ENCODE measurements at regions not wholly inside any gene's neighbourhood (a gene's known extent, or its start where the extent isn't known, plus 50 kb on each side); places are given as distances from the start of the nearest gene placed in this dataset.

GRCh38 chr11:112765337-112765736 is 195.9 kb upstream of the NCAM1 start:
- no peak overlapping the region for H3K4me2 ChIP-seq (ENCODE audit: low read length)
- no CpG with 5 or more reads among the region's 5 CpGs for WGBS (ENCODE audit: extremely low coverage, insufficient coverage, insufficient read length)
- no peak overlapping the region for H3K14ac ChIP-seq (ENCODE audit: low read length)
- H3K27ac ChIP-seq (ENCODE audit: low read depth, low read length): no peak overlapping the region
- no peaks in the 10 kb centered on the region for H3K36me3 ChIP-seq (ENCODE audit: control insufficient read depth in 1 of 2, insufficient read depth in 2 of 2, low read length in 2 of 2)
- H3K9ac ChIP-seq (ENCODE audit: low read length): no peak overlapping the region
- H2BK12ac ChIP-seq (ENCODE audit: low read length): no peak overlapping the region
- peaks cover 0 to 2% of the 10 kb centered on the region in 2 experiments for H3K4me1 ChIP-seq (ENCODE audit: control insufficient read depth in 1 of 2, insufficient read depth in 2 of 2, low read length in 2 of 2)
- no peak overlapping the region for H2BK120ac ChIP-seq (ENCODE audit: insufficient read depth, low read length, poor library complexity)
- H4K91ac ChIP-seq (ENCODE audit: low read depth, low read length): no peak overlapping the region
- no peaks in the 10 kb centered on the region for H3K27me3 ChIP-seq (ENCODE audit: insufficient read depth, low read length)
- H3K18ac ChIP-seq (ENCODE audit: low read length): no peak overlapping the region
- no peaks in the 10 kb centered on the region for H3K79me2 ChIP-seq (ENCODE audit: control insufficient read depth, insufficient read depth, low read length, poor library complexity)
- no peaks in the 10 kb centered on the region for H3K79me1 ChIP-seq (ENCODE audit: low read length)
- no peak overlapping the region for H2AK5ac ChIP-seq (ENCODE audit: low read length)
- H2BK5ac ChIP-seq (ENCODE audit: low read depth, low read length, poor library complexity): no peak overlapping the region
- H4K12ac ChIP-seq (ENCODE audit: low read depth, low read length): no peak overlapping the region
- H4K8ac ChIP-seq (ENCODE audit: low read depth, low read length): no peak overlapping the region
- H3K9me3 ChIP-seq (ENCODE audit: insufficient read depth, low read depth, low read length): peaks cover 2% of the 10 kb centered on the region
- H2AFZ ChIP-seq (ENCODE audit: insufficient read depth, low read length, poor library complexity): no peak overlapping the region
- H3K23ac ChIP-seq (ENCODE audit: low read length): no peak overlapping the region
- no peak overlapping the region for H3K4me3 ChIP-seq (ENCODE audit: low read depth, low read length)
- no peak for DNase-seq
- H3K4ac ChIP-seq (ENCODE audit: low read depth, low read length): no peak overlapping the region

- Histone ChIP-seq H3K4me2 (ENCODE audit: low read length) (no peak overlapping the region), H3K27ac (ENCODE audit: low read depth, low read length) (no peak overlapping the region), H3K36me3 (ENCODE audit: control insufficient read depth in 1 of 2, insufficient read depth in 2 of 2, low read length in 2 of 2) (no peaks in the 10 kb centered on the region), H2BK5ac (ENCODE audit: low read depth, low read length, poor library complexity) (no peak overlapping the region), H3K79me2 (ENCODE audit: control insufficient read depth, insufficient read depth, low read length, poor library complexity) (no peaks in the 10 kb centered on the region), H2BK12ac (ENCODE audit: low read length) (no peak overlapping the region), H2BK120ac (ENCODE audit: insufficient read depth, low read length, poor library complexity) (no peak overlapping the region), H3K9ac (ENCODE audit: low read length) (no peak overlapping the region), H4K8ac (ENCODE audit: low read depth, low read length) (no peak overlapping the region), H4K12ac (ENCODE audit: low read depth, low read length) (no peak overlapping the region), H3K4me1 (ENCODE audit: control insufficient read depth in 1 of 2, insufficient read depth in 2 of 2, low read length in 2 of 2) (no peaks in the 10 kb centered on the region), H3K79me1 (ENCODE audit: low read length) (no peaks in the 10 kb centered on the region), H4K91ac (ENCODE audit: low read depth, low read length) (no peak overlapping the region), H3K4ac (ENCODE audit: low read depth, low read length) (no peak overlapping the region), H3K23ac (ENCODE audit: low read length) (no peak overlapping the region), H3K27me3 (ENCODE audit: insufficient read depth, low read length) (no peaks in the 10 kb centered on the region), H3K4me3 (ENCODE audit: low read depth, low read length) (no peak overlapping the region), H3K18ac (ENCODE audit: low read length) (no peak overlapping the region), H2AK5ac (ENCODE audit: low read length) (no peak overlapping the region), H3K14ac (ENCODE audit: low read length) (no peak overlapping the region), H2AFZ (ENCODE audit: insufficient read depth, low read length, poor library complexity) (no peak overlapping the region), H3K9me3 (ENCODE audit: insufficient read depth, low read depth, low read length) (no peaks in the 10 kb centered on the region)
- WGBS (ENCODE audit: extremely low coverage, insufficient coverage, insufficient read length): no CpG with 5 or more reads among the region's 5 CpGs
- DNase-seq: no peak
Observed at GRCh38 chr11:112769170-112769569, 192.1 kb upstream of the NCAM1 start.

GRCh38 chr11:112769584-112769983 is 191.6 kb upstream of the NCAM1 start:
- no peak overlapping the region for H4K8ac ChIP-seq (ENCODE audit: low read depth, low read length)
- H3K9ac ChIP-seq (ENCODE audit: low read length): no peak overlapping the region
- peaks cover 0 to 2% of the 10 kb centered on the region in 2 experiments for H3K4me1 ChIP-seq (ENCODE audit: control insufficient read depth in 1 of 2, insufficient read depth in 2 of 2, low read length in 2 of 2)
- no peak overlapping the region for H4K91ac ChIP-seq (ENCODE audit: low read depth, low read length)
- no peak overlapping the region for H3K4me2 ChIP-seq (ENCODE audit: low read length)
- H3K9me3 ChIP-seq (ENCODE audit: insufficient read depth, low read depth, low read length): no peaks in the 10 kb centered on the region
- H3K27me3 ChIP-seq (ENCODE audit: insufficient read depth, low read length): no peaks in the 10 kb centered on the region
- no peak overlapping the region for H2AK5ac ChIP-seq (ENCODE audit: low read length)
- H2BK12ac ChIP-seq (ENCODE audit: low read length): no peak overlapping the region
- H3K27ac ChIP-seq (ENCODE audit: low read depth, low read length): no peak overlapping the region
- no peak overlapping the region for H4K12ac ChIP-seq (ENCODE audit: low read depth, low read length)
- H2BK5ac ChIP-seq (ENCODE audit: low read depth, low read length, poor library complexity): no peak overlapping the region
- H3K14ac ChIP-seq (ENCODE audit: low read length): no peak overlapping the region
- no peak overlapping the region for H3K4me3 ChIP-seq (ENCODE audit: low read depth, low read length)
- H3K4ac ChIP-seq (ENCODE audit: low read depth, low read length): no peak overlapping the region
- WGBS (ENCODE audit: extremely low coverage, insufficient coverage, insufficient read length): no CpG with 5 or more reads among the region's 4 CpGs
- no peak overlapping the region for H2AFZ ChIP-seq (ENCODE audit: insufficient read depth, low read length, poor library complexity)
- no peaks in the 10 kb centered on the region for H3K79me2 ChIP-seq (ENCODE audit: control insufficient read depth, insufficient read depth, low read length, poor library complexity)
- H3K23ac ChIP-seq (ENCODE audit: low read length): no peak overlapping the region
- H3K36me3 ChIP-seq (ENCODE audit: control insufficient read depth in 1 of 2, insufficient read depth in 2 of 2, low read length in 2 of 2): no peaks in the 10 kb centered on the region
- H3K18ac ChIP-seq (ENCODE audit: low read length): no peak overlapping the region
- H2BK120ac ChIP-seq (ENCODE audit: insufficient read depth, low read length, poor library complexity): no peak overlapping the region
- no peaks in the 10 kb centered on the region for H3K79me1 ChIP-seq (ENCODE audit: low read length)
- no peak for DNase-seq

- no peak overlapping the region for H2BK5ac ChIP-seq (ENCODE audit: low read depth, low read length, poor library complexity)
- H3K79me1 ChIP-seq (ENCODE audit: low read length): no peaks in the 10 kb centered on the region
- no peak overlapping the region for H3K23ac ChIP-seq (ENCODE audit: low read length)
Observed at GRCh38 chr11:112770033-112770432, 191.2 kb upstream of the NCAM1 start.

More at GRCh38 chr11:112770033-112770432, 191.2 kb upstream of the NCAM1 start:
- Histone ChIP-seq H3K36me3 (ENCODE audit: control insufficient read depth in 1 of 2, insufficient read depth in 2 of 2, low read length in 2 of 2) (no peaks in the 10 kb centered on the region), H4K91ac (ENCODE audit: low read depth, low read length) (no peak overlapping the region), H2AFZ (ENCODE audit: insufficient read depth, low read length, poor library complexity) (no peak overlapping the region), H3K4me1 (ENCODE audit: control insufficient read depth in 1 of 2, insufficient read depth in 2 of 2, low read length in 2 of 2) (peaks cover 0 to 4% of the 10 kb centered on the region in 2 experiments), H2BK12ac (ENCODE audit: low read length) (no peak overlapping the region), H3K27me3 (ENCODE audit: insufficient read depth, low read length) (no peaks in the 10 kb centered on the region), H4K8ac (ENCODE audit: low read depth, low read length) (no peak overlapping the region), H2AK5ac (ENCODE audit: low read length) (no peak overlapping the region), H3K4me2 (ENCODE audit: low read length) (no peak overlapping the region), H3K18ac (ENCODE audit: low read length) (no peak overlapping the region), H3K27ac (ENCODE audit: low read depth, low read length) (no peak overlapping the region), H3K4me3 (ENCODE audit: low read depth, low read length) (no peak overlapping the region), H3K79me2 (ENCODE audit: control insufficient read depth, insufficient read depth, low read length, poor library complexity) (no peaks in the 10 kb centered on the region), H3K9ac (ENCODE audit: low read length) (no peak overlapping the region), H3K14ac (ENCODE audit: low read length) (no peak overlapping the region), H3K4ac (ENCODE audit: low read depth, low read length) (no peak overlapping the region), H4K12ac (ENCODE audit: low read depth, low read length) (no peak overlapping the region), H2BK120ac (ENCODE audit: insufficient read depth, low read length, poor library complexity) (no peak overlapping the region), H3K9me3 (ENCODE audit: insufficient read depth, low read depth, low read length) (no peaks in the 10 kb centered on the region)
- DNase-seq: no peak
- no CpG with 5 or more reads among the region's 5 CpGs for WGBS (ENCODE audit: extremely low coverage, insufficient coverage, insufficient read length)

All from trophoblast cell (in vitro differentiated cells and primary cell).